IPS DF 6.9 (cell line): ENCODE measurements at regions not wholly inside any gene's neighbourhood (a gene's known extent, or its start where the extent isn't known, plus 50 kb on each side); places are given as distances from the start of the nearest gene placed in this dataset.

Source experiments
- DNase-seq: peaks from one replicate; pipeline ENCODE4 v3.0.0-alpha.2; 2013; ENCODE audit warnings: low read depth, low spot score
- H3K27ac ChIP-seq: one replicate; pipeline ENCODE4 v1.5.1; 2013; ENCODE audit warnings: low read length, control low read depth
- H3K27me3 ChIP-seq: 2 replicates; pipeline ENCODE4 v1.6.1; 2013; ENCODE audit warnings: mild to moderate bottlenecking, low read length; ENCODE audit not compliant: control insufficient read depth, insufficient read depth
- H3K36me3 ChIP-seq: 2 replicates; pipeline ENCODE4 v1.6.1; 2013; ENCODE audit warnings: low read length; ENCODE audit not compliant: control insufficient read depth, insufficient read depth
- H3K4me1 ChIP-seq: 2 replicates; pipeline ENCODE4 v1.6.1; 2013; ENCODE audit warnings: low read length; ENCODE audit not compliant: control insufficient read depth, insufficient read depth
- H3K4me3 ChIP-seq: 2 replicates; pipeline ENCODE4 v1.5.1; 2013; ENCODE audit warnings: mild to moderate bottlenecking, low read length
- H3K9me3 ChIP-seq: 2 replicates; pipeline ENCODE4 v1.6.1; 2013; ENCODE audit warnings: low read length, inconsistent platforms; ENCODE audit not compliant: control insufficient read depth, insufficient read depth
- WGBS: extraction: QIAGEN DNeasy Blood & Tissue Kit; methylation state at CpG from one replicate; pipeline ENCODE4 v1.1.7; 2013; ENCODE audit warnings: mixed read lengths, missing lambda C conversion rate; ENCODE audit not compliant: insufficient read length, insufficient coverage; 5-methylcytosine and 5-hydroxymethylcytosine counted together

DNA sequence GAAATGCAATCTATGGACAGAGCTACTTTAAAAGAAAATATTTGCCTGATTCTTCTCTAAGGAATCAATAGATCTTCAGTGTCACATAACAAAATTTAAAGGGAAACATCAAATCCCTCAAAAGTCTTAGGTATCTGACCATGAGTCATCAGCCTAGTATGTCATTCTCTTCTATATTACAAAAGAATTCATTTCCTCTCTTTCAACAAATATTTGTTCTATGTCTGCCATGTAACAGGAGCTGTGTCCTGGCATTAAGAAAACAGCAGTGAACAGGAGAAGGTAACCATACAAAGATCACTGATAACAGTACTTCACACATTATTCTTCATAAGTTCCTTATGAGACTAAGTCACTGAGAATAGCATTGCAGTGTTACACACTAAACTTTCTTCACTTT is 243.6 kb upstream of the DKK2 start:
- H3K4me1 ChIP-seq = no peaks in the 10 kb centered on the region
- no peak overlapping the region for H3K4me3 ChIP-seq
- no peak for DNase-seq

DNA sequence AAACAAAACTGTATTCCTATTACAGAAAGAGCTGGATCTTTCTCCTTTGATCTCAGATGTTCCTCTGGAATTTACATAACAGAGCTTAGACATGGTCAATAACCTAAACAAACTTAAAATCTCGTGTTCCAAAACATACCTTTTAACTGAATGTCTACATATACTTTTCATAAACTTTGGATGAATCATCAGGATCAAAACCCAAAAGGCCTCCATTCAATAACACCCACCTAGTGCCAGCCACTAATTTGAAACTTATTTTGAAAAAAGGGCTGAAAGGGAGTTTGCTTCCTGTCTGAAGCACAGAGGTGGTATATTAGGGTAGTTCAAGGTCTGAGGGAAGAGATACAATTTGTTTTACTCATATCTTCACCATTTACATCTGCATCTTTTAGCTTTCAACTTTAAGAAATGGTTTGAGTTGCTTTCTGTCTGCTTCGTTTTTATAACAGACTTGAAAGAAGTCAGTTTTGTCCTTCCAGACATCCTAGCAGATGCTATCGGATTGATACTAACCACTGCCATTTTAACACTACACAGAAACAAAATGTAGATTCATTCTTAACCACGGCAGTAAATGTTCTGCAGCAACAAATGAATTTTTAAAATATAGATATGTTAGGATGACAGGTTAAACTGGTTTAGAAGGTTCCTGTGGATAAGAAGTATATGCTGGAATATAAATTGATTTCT is 242.8 kb upstream of the DKK2 start:
- no peak for DNase-seq
- no peak overlapping the region for H3K4me3 ChIP-seq
- no peaks in the 10 kb centered on the region for H3K36me3 ChIP-seq
- no peaks in the 10 kb centered on the region for H3K9me3 ChIP-seq
- no peaks in the 10 kb centered on the region for H3K4me1 ChIP-seq
- no peak overlapping the region for H3K27ac ChIP-seq
- no peaks in the 10 kb centered on the region for H3K27me3 ChIP-seq
- 100% methylated on average over 1 of the region's 4 CpGs for WGBS

More for the DNA sequence above, 243.6 kb upstream of the DKK2 start:
- no peak overlapping the region for H3K27ac ChIP-seq
- H3K9me3 ChIP-seq = no peaks in the 10 kb centered on the region
- H3K27me3 ChIP-seq = no peaks in the 10 kb centered on the region
- H3K36me3 ChIP-seq = no peaks in the 10 kb centered on the region

DNA sequence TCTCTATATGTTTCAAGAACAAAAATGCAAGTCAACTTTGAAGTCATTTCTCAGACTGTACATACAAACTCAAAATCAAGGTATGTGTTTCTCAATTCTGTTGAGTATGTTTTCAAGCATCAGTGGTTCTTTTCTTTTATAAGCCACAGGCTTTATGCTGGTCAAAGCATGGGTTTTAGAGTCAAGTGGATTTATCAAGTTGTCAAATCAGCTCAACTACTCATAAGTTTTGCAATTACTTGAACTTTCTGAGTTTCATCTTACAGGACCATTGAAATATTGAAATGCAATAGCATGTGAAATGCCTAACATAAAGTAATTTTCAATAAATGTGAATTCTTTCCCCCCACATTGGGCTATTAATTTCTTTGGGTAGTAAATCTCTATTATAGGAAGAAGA is 239.9 kb upstream of the DKK2 start:
- Histone ChIP-seq H3K27me3 (no peaks in the 10 kb centered on the region), H3K4me3 (no peak overlapping the region), H3K4me1 (no peaks in the 10 kb centered on the region), H3K36me3 (no peaks in the 10 kb centered on the region), H3K9me3 (no peaks in the 10 kb centered on the region), H3K27ac (no peak overlapping the region)
- DNase-seq = no peak

DNA sequence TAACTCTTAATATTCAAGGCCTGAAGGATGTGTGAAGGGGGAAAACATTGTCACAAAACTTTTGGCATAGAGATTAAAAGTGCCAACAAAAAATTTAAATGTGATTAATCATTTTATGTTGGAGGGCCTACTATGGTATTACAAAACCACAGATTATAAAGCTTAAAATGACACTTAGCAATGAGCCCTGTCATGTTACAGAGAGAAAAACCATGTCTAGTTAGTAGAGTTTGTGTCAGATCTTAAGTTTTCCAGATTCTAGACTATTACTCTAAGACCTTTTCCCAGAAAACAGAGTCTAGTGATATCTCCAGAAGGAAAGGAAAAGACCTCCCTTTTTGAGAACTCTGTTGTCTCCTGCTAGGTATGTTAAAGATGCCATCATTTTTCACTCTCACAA is 239.1 kb upstream of the DKK2 start:
- Histone ChIP-seq H3K4me3 (no peak overlapping the region), H3K9me3 (no peaks in the 10 kb centered on the region), H3K27me3 (no peaks in the 10 kb centered on the region), H3K27ac (no peak overlapping the region), H3K36me3 (no peaks in the 10 kb centered on the region), H3K4me1 (no peaks in the 10 kb centered on the region)
- DNase-seq = no peak

DNA sequence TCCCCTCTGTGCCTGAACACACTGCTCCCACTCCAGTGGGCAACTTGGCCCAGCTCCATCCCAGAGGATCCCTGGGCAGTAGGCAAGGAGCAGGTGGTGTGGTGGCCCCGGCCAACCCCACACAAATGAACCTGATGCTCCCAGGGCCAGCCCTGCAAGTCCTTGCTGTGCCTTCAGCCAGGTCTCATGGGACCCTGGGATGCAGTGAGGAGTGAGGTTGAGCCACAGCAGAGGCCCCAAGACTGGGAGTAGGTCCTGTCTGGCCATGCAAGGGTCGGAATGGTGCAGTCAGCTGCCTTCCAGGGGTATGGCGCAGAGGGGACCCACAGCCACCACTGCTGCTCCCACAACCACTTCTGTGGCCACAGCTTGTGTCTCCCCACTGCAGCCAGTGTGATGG is 234.5 kb upstream of the DKK2 start:
- no peak overlapping the region for H3K4me3 ChIP-seq
- H3K27me3 ChIP-seq = no peaks in the 10 kb centered on the region
- H3K9me3 ChIP-seq = no peaks in the 10 kb centered on the region
- no peak for DNase-seq
- peaks cover 1% of the 10 kb centered on the region; the same call in 1 of the 2 replicates for H3K4me1 ChIP-seq
- no peaks in the 10 kb centered on the region for H3K36me3 ChIP-seq
- no CpG with 5 or more reads among the region's 3 CpGs for WGBS
- H3K27ac ChIP-seq = no peak overlapping the region

DNA sequence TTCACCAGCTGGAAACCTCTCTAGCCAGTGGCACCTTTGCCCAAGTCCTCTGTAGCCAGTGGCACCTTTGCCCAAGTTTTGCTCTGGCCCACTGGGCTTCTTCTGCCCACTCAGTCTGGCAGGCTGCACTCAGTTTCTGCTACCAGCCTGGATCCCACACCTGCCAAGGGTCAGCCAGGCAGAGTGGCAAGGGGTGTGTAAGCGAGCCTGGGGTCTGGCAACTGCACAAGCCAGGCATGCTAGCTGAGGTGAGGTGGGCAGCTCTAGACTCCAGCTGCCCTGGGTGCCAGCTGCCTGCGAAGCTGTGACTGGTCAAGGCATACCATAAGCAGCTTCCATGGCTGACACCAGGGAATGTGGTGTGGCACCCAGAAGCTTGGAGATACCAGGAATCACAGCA is 233.1 kb upstream of the DKK2 start:
- Histone ChIP-seq H3K4me3 (no peak overlapping the region), H3K36me3 (no peaks in the 10 kb centered on the region), H3K27ac (no peak overlapping the region), H3K9me3 (no peaks in the 10 kb centered on the region), H3K4me1 (peaks cover 1% of the 10 kb centered on the region; the same call in 1 of the 2 replicates), H3K27me3 (no peaks in the 10 kb centered on the region)
- DNase-seq = no peak
- no CpG with 5 or more reads among the region's 2 CpGs for WGBS

DNA sequence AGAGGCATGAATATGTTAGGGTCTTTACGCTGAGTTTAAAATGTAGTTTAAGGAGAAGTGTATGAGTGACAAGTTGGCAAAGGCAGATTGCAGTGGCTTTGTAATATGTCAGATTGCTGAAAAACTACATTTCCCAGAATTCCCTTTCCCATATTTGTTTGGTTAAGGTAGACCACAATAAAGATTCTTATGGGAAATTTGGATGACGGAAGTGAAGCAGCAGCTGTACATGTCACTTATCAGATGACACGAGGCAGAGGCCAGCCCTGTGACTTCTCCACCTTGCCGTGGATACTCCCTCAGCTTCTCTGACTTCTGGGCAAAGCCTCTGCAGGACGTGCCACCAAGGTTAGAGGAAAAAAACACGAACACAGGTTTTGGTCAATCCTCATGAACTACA is 229.7 kb upstream of the DKK2 start:
- Histone ChIP-seq H3K27ac (no peak overlapping the region), H3K4me1 (peaks cover 1% of the 10 kb centered on the region; the same call in 1 of the 2 replicates), H3K27me3 (no peaks in the 10 kb centered on the region), H3K9me3 (no peaks in the 10 kb centered on the region), H3K36me3 (no peaks in the 10 kb centered on the region), H3K4me3 (no peak overlapping the region)
- no peak for DNase-seq
- WGBS = 100% methylated on average over 1 of the region's 6 CpGs

DNA sequence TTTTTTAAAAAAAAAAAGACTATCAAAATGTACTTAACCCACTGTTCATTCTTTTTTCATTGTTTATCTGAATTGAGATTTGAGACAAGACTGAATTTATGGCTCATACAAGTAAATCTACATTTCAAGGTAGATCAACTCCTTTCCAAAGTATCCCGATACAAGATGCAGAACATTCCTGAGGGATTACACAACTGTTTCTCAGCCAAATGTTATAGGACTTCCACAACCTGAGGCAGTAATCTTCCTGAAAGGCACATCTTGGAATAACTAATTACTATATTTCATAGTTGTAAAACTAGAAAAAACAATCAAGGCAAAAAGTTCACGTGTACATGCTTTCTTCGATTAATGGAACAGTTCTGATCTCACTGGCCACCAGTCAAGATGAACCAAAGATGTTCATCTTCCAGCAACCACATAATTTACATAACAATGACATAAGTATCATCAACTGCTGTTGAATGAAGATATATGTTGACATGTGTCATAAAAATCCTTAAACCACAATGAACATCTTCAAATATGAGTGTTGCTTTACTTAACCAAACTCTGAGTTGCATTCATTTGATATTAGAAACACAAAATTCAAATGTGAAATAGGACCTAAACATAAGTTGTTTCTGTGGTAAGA is 225.2 kb upstream of the DKK2 start:
- Histone ChIP-seq H3K4me3 (no peak overlapping the region), H3K4me1 (peaks cover 1% of the 10 kb centered on the region; the same call in 1 of the 2 replicates), H3K27ac (no peak overlapping the region), H3K36me3 (no peaks in the 10 kb centered on the region), H3K9me3 (no peaks in the 10 kb centered on the region), H3K27me3 (no peaks in the 10 kb centered on the region)
- DNase-seq = no peak
- no CpG with 5 or more reads among the region's 3 CpGs for WGBS

DNA sequence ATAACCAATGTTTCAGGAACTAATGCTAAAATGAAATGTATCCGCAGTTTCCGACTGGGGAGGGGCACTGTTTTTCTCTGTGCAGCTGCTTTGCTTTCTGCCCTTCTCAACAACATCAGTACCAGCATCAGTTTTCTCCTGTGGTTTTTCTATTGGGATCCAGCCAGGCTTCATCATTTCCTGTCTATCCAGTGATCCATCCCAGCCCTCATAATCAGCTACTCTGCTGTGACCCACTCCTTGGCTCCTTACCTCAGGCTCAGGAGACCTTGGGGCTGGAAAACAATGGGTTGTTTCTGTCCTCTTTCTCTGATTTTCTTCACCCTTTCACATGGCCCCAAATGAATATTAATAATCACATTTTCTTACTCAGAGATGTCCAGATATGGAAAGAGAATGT is 222.2 kb upstream of the DKK2 start:
- Histone ChIP-seq H3K4me3 (no peak overlapping the region), H3K36me3 (no peaks in the 10 kb centered on the region), H3K27me3 (no peaks in the 10 kb centered on the region), H3K9me3 (no peaks in the 10 kb centered on the region), H3K4me1 (no peaks in the 10 kb centered on the region), H3K27ac (no peak overlapping the region)
- WGBS = no CpG with 5 or more reads among the region's 2 CpGs
- DNase-seq = no peak

DNA sequence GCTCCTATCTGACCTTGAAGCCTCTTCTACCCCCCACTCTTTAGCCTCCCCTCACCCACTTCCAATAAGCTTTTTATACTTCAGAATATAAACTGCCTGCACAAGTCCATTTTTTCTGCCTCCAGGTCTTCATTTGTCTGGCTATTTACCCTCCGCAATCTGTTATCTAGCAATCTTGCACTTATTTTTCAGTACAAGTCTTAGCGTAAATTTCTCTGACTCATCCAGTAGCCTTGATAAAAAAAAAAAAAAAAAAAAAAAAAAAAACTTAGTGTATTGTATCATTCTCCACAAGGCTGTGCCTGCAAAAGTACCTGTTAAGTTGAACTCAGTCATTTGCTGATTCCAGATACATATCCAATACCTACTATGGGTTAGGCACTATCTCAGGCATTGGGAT is 219.5 kb upstream of the DKK2 start:
- Histone ChIP-seq H3K27ac (no peak overlapping the region), H3K9me3 (no peaks in the 10 kb centered on the region), H3K4me3 (no peak overlapping the region), H3K27me3 (no peaks in the 10 kb centered on the region), H3K36me3 (no peaks in the 10 kb centered on the region), H3K4me1 (no peaks in the 10 kb centered on the region)
- WGBS = no CpG with 5 or more reads among the region's 2 CpGs
- no peak for DNase-seq

DNA sequence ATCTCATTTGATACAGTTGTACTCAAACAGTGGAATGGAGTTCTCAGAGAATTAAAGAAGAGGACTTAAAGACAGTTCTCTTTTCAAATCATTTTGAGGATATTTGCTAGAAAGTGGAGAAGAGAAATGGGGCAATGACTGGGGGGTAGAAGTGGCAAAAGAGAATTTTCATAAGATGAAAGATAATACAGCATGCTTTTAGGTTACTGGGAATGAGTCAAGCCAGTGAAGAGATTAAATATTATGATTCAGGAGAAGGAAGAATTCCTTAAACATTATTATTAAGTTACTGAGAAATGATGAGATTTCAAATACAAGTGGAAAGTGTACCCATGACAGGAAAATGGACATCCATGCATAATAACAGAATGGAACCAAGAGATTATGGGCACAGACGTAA is 219.0 kb upstream of the DKK2 start:
- Histone ChIP-seq H3K27me3 (no peaks in the 10 kb centered on the region), H3K9me3 (no peaks in the 10 kb centered on the region), H3K4me3 (no peak overlapping the region), H3K4me1 (no peaks in the 10 kb centered on the region), H3K27ac (no peak overlapping the region), H3K36me3 (no peaks in the 10 kb centered on the region)
- no peak for DNase-seq
- WGBS = no CpG with 5 or more reads among the region's 1 CpG
